ENCODE measurements at regions not wholly inside any gene's neighbourhood (a gene's known extent, or its start where the extent isn't known, plus 50 kb on each side); places are given as distances from the start of the nearest gene placed in this dataset.

- Histone ChIP-seq H3K27me3 (no peaks in the 10 kb centered on the region), H3K4me3 (no peak overlapping the region), H3K4me1 (no peaks in the 10 kb centered on the region), H3K9me3 (peaks cover 0 to 7% (median 0%) of the 10 kb centered on the region in 12 donors), H3K27ac (no peak overlapping the region), H3K36me3 (no peaks in the 10 kb centered on the region)
- TF ChIP-seq POLR2A (IDR thresholded peaks at IDR 0.05), result no peak
- no peak for TF ChIP-seq CTCF (IDR thresholded peaks at IDR 0.05)
- 64 to 85% (median 77%) methylated on average over 1 of the region's 1 CpG for WGBS, 4 donors
- intact Hi-C loops (cut with DNase I), result no loop called here
- ATAC-seq (no peak), DNase-seq (no peak)
Observed at GRCh38 chr5:123964884-123965283, 452.9 kb downstream of the CSNK1G3 start.

DNA sequence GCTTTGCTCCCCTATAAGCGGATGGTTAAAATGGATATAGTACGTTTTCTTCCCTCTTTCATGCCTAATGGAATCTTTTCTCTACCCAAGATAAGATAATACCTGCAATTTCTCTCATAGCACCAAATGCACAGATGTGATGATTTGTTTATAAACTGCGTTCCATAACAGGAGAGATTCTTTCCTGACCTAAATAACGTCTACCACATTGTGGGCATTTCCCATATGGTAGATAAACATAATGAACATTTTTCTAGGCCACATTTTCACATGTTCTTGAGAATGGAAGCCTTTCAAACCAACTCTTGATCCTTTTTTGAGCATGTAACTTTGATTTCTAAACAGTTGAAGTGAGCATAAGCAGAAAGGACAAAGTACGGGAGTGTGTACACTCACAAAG is 448.5 kb downstream of the CSNK1G3 start:
- no peak for DNase-seq
- Histone ChIP-seq H3K27ac (no peak overlapping the region), H3K36me3 (no peaks in the 10 kb centered on the region), H3K27me3 (no peaks in the 10 kb centered on the region), H3K4me1 (no peaks in the 10 kb centered on the region), H3K9me3 (no peaks in the 10 kb centered on the region), H3K4me3 (no peak overlapping the region)
- ATAC-seq, result no peak
- intact Hi-C loops (cut with DNase I), result no loop called here
- 93 to 94% (median 94%) methylated on average over 5 of the region's 5 CpGs for WGBS, 4 donors
- TF ChIP-seq POLR2A (IDR thresholded peaks at IDR 0.05) (no peak), CTCF (IDR thresholded peaks at IDR 0.05) (no peak)

DNA sequence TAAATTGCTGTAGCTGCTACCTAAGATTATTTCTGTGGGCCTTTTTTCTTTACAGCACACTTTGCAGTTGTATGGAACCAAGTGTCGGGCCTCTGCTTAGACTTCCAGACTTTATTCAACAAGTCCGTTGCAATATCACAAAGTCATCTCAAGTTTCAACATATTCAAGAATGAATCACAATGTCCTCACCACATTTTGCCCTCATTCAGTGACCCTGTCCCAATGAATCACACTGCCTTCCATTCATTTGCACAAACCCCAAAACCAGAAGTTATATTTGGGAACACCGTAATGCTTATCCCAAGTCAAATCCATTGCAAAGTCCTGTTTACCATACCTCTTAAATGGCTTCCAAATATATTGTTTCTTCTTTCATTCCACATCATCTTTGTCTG is 439.6 kb downstream of the CSNK1G3 start:
- H3K4me1 ChIP-seq, result no peaks in the 10 kb centered on the region

More for the DNA sequence above, 439.6 kb downstream of the CSNK1G3 start:
- TF ChIP-seq CTCF (IDR thresholded peaks at IDR 0.05) (no peak), POLR2A (IDR thresholded peaks at IDR 0.05) (no peak)
- no peak overlapping the region for H3K27ac ChIP-seq
- intact Hi-C loops (cut with DNase I), result no loop called here
- H3K36me3 ChIP-seq, result no peaks in the 10 kb centered on the region
- H3K4me3 ChIP-seq, result no peak overlapping the region
- 82 to 93% (median 92%) methylated on average over 3 of the region's 3 CpGs for WGBS, 4 donors
- ATAC-seq (no peak), DNase-seq (no peak)
- no peaks in the 10 kb centered on the region for H3K27me3 ChIP-seq
- H3K9me3 ChIP-seq, result no peaks in the 10 kb centered on the region
